ENCODE measurements at regions not wholly inside any gene's neighbourhood (a gene's known extent, or its start where the extent isn't known, plus 50 kb on each side); places are given as distances from the start of the nearest gene placed in this dataset.
A peak's percentile ranks its signal among the peaks of the same experiment; 100 is the strongest.

DNA sequence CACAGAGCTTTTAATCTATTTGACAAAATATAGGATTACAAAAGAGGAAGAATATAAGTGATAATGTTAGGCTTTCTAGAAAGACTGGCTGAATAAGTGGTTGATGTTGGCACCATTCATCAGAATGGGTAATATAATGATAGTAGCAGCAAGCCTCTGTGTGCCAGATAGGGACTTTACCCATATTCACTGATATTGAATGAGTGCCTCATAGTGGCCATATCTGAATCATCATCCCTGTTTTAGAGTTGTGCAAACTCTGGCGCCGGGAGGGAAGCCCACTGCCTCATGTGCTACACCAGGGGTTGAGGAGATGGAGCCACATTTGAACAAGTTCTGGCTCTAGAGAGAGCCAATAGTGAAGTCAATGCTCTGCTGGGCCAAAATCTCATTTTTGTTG, 368.7 kb upstream of the CRIM1 start:
- 96% methylated on average over 2 of the region's 2 CpGs for WGBS (ENCODE audit: insufficient coverage, insufficient replicate concordance, low lambda C conversion rate, missing lambda C conversion rate)
- Histone ChIP-seq H3K4me2 (ENCODE audit: control insufficient read depth, insufficient read depth) (no peak overlapping the region), H3K4me3 (no peak overlapping the region), H3K27me3 (replicated peaks in 1 of 2; ENCODE audit: control insufficient read depth in 2 of 2, insufficient read depth in 2 of 2, low read length in 1 of 2) (no peaks in the 10 kb centered on the region), H3K4me1 (ENCODE audit: control insufficient read depth, insufficient read depth, low read length) (no peaks in the 10 kb centered on the region), H3K79me2 (ENCODE audit: control insufficient read depth, insufficient read depth, low read length) (no peaks in the 10 kb centered on the region), H3K9ac (ENCODE audit: control insufficient read depth, insufficient read depth, low read length) (no peak overlapping the region), H3K9me3 (replicated peaks; ENCODE audit: control insufficient read depth, insufficient read depth, low read length) (no peaks in the 10 kb centered on the region), H3K36me3 (ENCODE audit: control insufficient read depth in 2 of 2, insufficient read depth in 2 of 2, low read length in 1 of 2) (no peaks in the 10 kb centered on the region), H3K27ac (ENCODE audit: control insufficient read depth, insufficient read depth) (no peak overlapping the region), H4K20me1 (ENCODE audit: control insufficient read depth, insufficient read depth) (no peaks in the 10 kb centered on the region), H2AFZ (ENCODE audit: control insufficient read depth, low read depth, low read length) (no peak overlapping the region)
- ChIA-PET CTCF (interaction anchor here (0.7 kb wide), 1 partner anchor 428 kb away, joined by 3 read pairs; no protein-coding TSS in a partner anchor), POLR2A (no interaction called here), RAD21 (ENCODE audit: unreplicated experiment) (interaction anchor here (0.6 kb wide), 1 partner anchor 46 kb away, joined by 3 read pairs; no protein-coding TSS in a partner anchor), SMC1A (ENCODE audit: uncharacterized antibody, unreplicated experiment) (no interaction called here)
- DNase-seq (ENCODE audit: low read depth, low spot score) = no peak
- intact Hi-C loops (cut with micrococcal nuclease; ENCODE audit: unreplicated experiment) (no loop called here), in situ Hi-C loops (cut with MboI) (no loop called here)
- ATAC-seq = peak; percentile 35; the same call in 1 of the 3 replicates
- no peak for FAIRE-seq
- TF ChIP-seq ZBTB11 (CRISPR knock-in tag; IDR thresholded peaks at IDR 0.05) (no peak), IKZF2 (IDR thresholded peaks at IDR 0.05) (no peak), CTCF (IDR thresholded peaks at IDR 0.05 in 2 of 3, conservative IDR thresholded peaks at IDR 0.05 in 1 of 3; ENCODE audit: control insufficient read depth in 2 of 3, extremely low read depth in 1 of 3, insufficient read depth in 1 of 3, low read depth in 3 of 3, low read length in 3 of 3) (peak in 1 of 3 experiments; percentile 25; a peak in 1 of 6 replicates), ZNF24 (IDR thresholded peaks at IDR 0.05) (no peak)
- BruUV-seq (replicated peaks) = no TSS peak

All from GM12878 (cell line).